ENCODE measurements at regions not wholly inside any gene's neighbourhood (a gene's known extent, or its start where the extent isn't known, plus 50 kb on each side); places are given as distances from the start of the nearest gene placed in this dataset.

GRCh38 chr4:123833171-123833643, 436.6 kb downstream of the SPRY1 start:
- Histone ChIP-seq H3K9me2 (ENCODE audit: low read depth, low read length) (no peaks in the 10 kb centered on the region), H4K20me1 (ENCODE audit: insufficient read depth, low read length) (no peaks in the 10 kb centered on the region), H3K4me2 (ENCODE audit: low read length) (no peak overlapping the region), H3K27ac (ENCODE audit: low read depth, low read length, poor library complexity, severe bottlenecking) (no peak overlapping the region), H3K27me3 (ENCODE audit: insufficient read depth, low read length) (no peaks in the 10 kb centered on the region), H3K4me1 (ENCODE audit: insufficient read depth, low read length, severe bottlenecking) (peaks cover 16% of the 10 kb centered on the region), H3K4me3 (ENCODE audit: low read depth, low read length, poor library complexity, severe bottlenecking) (no peak overlapping the region), H2AFZ (ENCODE audit: low read length) (no peak overlapping the region), H3K36me3 (ENCODE audit: insufficient read depth, low read length) (no peaks in the 10 kb centered on the region), H3F3A (ENCODE audit: insufficient read depth, low read length) (no peaks in the 10 kb centered on the region), H3K79me2 (ENCODE audit: insufficient read depth, low read length) (no peaks in the 10 kb centered on the region), H3K9me3 (ENCODE audit: low read length) (no peaks in the 10 kb centered on the region), H3K9ac (ENCODE audit: low read length) (no peak overlapping the region)
- TF ChIP-seq CTCF (IDR thresholded peaks at IDR 0.05; ENCODE audit: low read length) (no peak), EZH2 (IDR thresholded peaks at IDR 0.05; ENCODE audit: borderline replicate concordance, low read length) (no peak)

- Histone ChIP-seq H3K27ac (ENCODE audit: low read depth, low read length, poor library complexity, severe bottlenecking) (no peak overlapping the region), H3K36me3 (ENCODE audit: insufficient read depth, low read length) (no peaks in the 10 kb centered on the region), H3K27me3 (ENCODE audit: insufficient read depth, low read length) (no peaks in the 10 kb centered on the region), H3K4me1 (ENCODE audit: insufficient read depth, low read length, severe bottlenecking) (peaks cover 16% of the 10 kb centered on the region), H4K20me1 (ENCODE audit: insufficient read depth, low read length) (no peaks in the 10 kb centered on the region), H3K9ac (ENCODE audit: low read length) (no peak overlapping the region), H3F3A (ENCODE audit: insufficient read depth, low read length) (no peaks in the 10 kb centered on the region), H3K4me2 (ENCODE audit: low read length) (no peak overlapping the region), H3K4me3 (ENCODE audit: low read depth, low read length, poor library complexity, severe bottlenecking) (no peak overlapping the region), H3K79me2 (ENCODE audit: insufficient read depth, low read length) (no peaks in the 10 kb centered on the region), H3K9me3 (ENCODE audit: low read length) (no peaks in the 10 kb centered on the region), H3K9me2 (ENCODE audit: low read depth, low read length) (no peaks in the 10 kb centered on the region), H2AFZ (ENCODE audit: low read length) (no peak overlapping the region)
- TF ChIP-seq CTCF (IDR thresholded peaks at IDR 0.05; ENCODE audit: low read length): no peak
- TF ChIP-seq EZH2 (IDR thresholded peaks at IDR 0.05; ENCODE audit: borderline replicate concordance, low read length): no peak
Observed at GRCh38 chr4:123835831-123836590, 439.4 kb downstream of the SPRY1 start.

GRCh38 chr4:123836851-123837595, 440.4 kb downstream of the SPRY1 start:
- Histone ChIP-seq H3K27ac (ENCODE audit: low read depth, low read length, poor library complexity, severe bottlenecking) (peak overlapping the region; percentile 14), H3K27me3 (ENCODE audit: insufficient read depth, low read length) (no peaks in the 10 kb centered on the region), H4K20me1 (ENCODE audit: insufficient read depth, low read length) (no peaks in the 10 kb centered on the region)

More at GRCh38 chr4:123836851-123837595, 440.4 kb downstream of the SPRY1 start:
- Histone ChIP-seq H3K36me3 (ENCODE audit: insufficient read depth, low read length) (no peaks in the 10 kb centered on the region), H3K4me1 (ENCODE audit: insufficient read depth, low read length, severe bottlenecking) (peaks cover 8% of the 10 kb centered on the region), H3F3A (ENCODE audit: insufficient read depth, low read length) (no peaks in the 10 kb centered on the region), H3K4me2 (ENCODE audit: low read length) (no peak overlapping the region), H3K9me3 (ENCODE audit: low read length) (no peaks in the 10 kb centered on the region), H3K4me3 (ENCODE audit: low read depth, low read length, poor library complexity, severe bottlenecking) (no peak overlapping the region), H3K9ac (ENCODE audit: low read length) (no peak overlapping the region), H3K79me2 (ENCODE audit: insufficient read depth, low read length) (no peaks in the 10 kb centered on the region), H2AFZ (ENCODE audit: low read length) (peak overlapping the region; percentile 86), H3K9me2 (ENCODE audit: low read depth, low read length) (no peaks in the 10 kb centered on the region)
- TF ChIP-seq EZH2 (IDR thresholded peaks at IDR 0.05; ENCODE audit: borderline replicate concordance, low read length): no peak
- TF ChIP-seq CTCF (IDR thresholded peaks at IDR 0.05; ENCODE audit: low read length): no peak
